Panc1 (cell line): ENCODE measurements at regions not wholly inside any gene's neighbourhood (a gene's known extent, or its start where the extent isn't known, plus 50 kb on each side); places are given as distances from the start of the nearest gene placed in this dataset.

Experiments used
- ATAC-seq: fragments of 200-7000 bp; cut with Tn5 transposase; 2 replicates; pipeline ENCODE4 v1.9.1; 2020; ENCODE audit warnings: mild to moderate bottlenecking, moderate library complexity
- BruUV-seq: library from RNA; stranded (reverse); fragments of 400-500 nt; replicated peaks from 2 replicates; lab custom pipeline; 2021; lab: Mats Ljungman, UMichigan
- CTCF ChIA-PET: fragments of 300-600 bp; sonication (Branson Sonifier 250); formaldehyde crosslinking; loops from one replicate; lab custom pipeline; 2022; ENCODE audit warnings: antibody characterized with exemption; lab: Charles Lee
- POLR2A ChIA-PET: fragments of 300-600 bp; sonication (Branson Sonifier 250); formaldehyde crosslinking; loops from one replicate; lab custom pipeline; 2022; ENCODE audit warnings: antibody characterized with exemption; lab: Charles Lee
- DNase-seq: peaks from one replicate; pipeline ENCODE4 v3.0.0-alpha.2; 2010; ENCODE audit warnings: low read depth, low spot score
- H3K27ac ChIP-seq: 2 replicates; pipeline ENCODE4 v1.5.1; 2011; ENCODE audit warnings: mild to moderate bottlenecking, low read length, inconsistent platforms
- H3K27me3 ChIP-seq: fragments of 200-500 bp; sonication (Bioruptor generic); 2 replicates; pipeline ENCODE4 v1.6.0; 2014; ENCODE audit warnings: low read length, inconsistent platforms; ENCODE audit not compliant: control insufficient read depth, insufficient read depth
- H3K36me3 ChIP-seq: fragments of 200-500 bp; sonication (Bioruptor generic); 2 replicates; pipeline ENCODE4 v1.5.1; 2014; ENCODE audit warnings: inconsistent platforms, mild to moderate bottlenecking, low read length, moderate library complexity; ENCODE audit not compliant: control insufficient read depth, insufficient read depth
- H3K4me1 ChIP-seq: 2 replicates; pipeline ENCODE4 v1.5.1; 2011; ENCODE audit warnings: inconsistent platforms, mild to moderate bottlenecking, low read length, moderate library complexity; ENCODE audit not compliant: control insufficient read depth, insufficient read depth
- H3K4me3 ChIP-seq, 2 experiments: 2 replicates each; pipeline ENCODE4 v1.5.1; 2011 to 2012; ENCODE audit warnings: low read depth in 2 of 2, low read length in 2 of 2, mild to moderate bottlenecking in 2 of 2, inconsistent platforms in 1 of 2, moderate library complexity in 1 of 2
- H3K9me3 ChIP-seq: fragments of 200-500 bp; sonication (Bioruptor generic); 2 replicates; pipeline ENCODE4 v1.5.1; 2014; ENCODE audit warnings: low read depth, mild to moderate bottlenecking, inconsistent platforms, low read length, moderate library complexity; ENCODE audit not compliant: control insufficient read depth, insufficient read depth
- CTCF ChIP-seq: fragments of 450-650 bp; IDR thresholded peaks from 2 replicates; pipeline ENCODE4 v1.5.1; 2017; ENCODE audit warnings: mild to moderate bottlenecking
- POLR2AphosphoS5 ChIP-seq: IDR thresholded peaks from 2 replicates; pipeline ENCODE4 v1.6.1; 2012; ENCODE audit warnings: mild to moderate bottlenecking, low read depth, low read length, moderate library complexity
- REST ChIP-seq, 2 experiments: IDR thresholded peaks; 2 replicates each; pipeline ENCODE4 v1.6.1; 2011 to 2012; ENCODE audit warnings: low read depth in 2 of 2, control low read depth in 1 of 2, low read length in 1 of 2, mild to moderate bottlenecking in 1 of 2, moderate library complexity in 1 of 2; ENCODE audit not compliant: insufficient read depth in 1 of 2
- SIN3A ChIP-seq: IDR thresholded peaks from 2 replicates; pipeline ENCODE4 v1.6.1; 2012; ENCODE audit warnings: low read depth, mild to moderate bottlenecking, low read length, moderate library complexity, borderline replicate concordance; ENCODE audit not compliant: insufficient read depth
- TCF7L2 ChIP-seq: IDR thresholded peaks from 2 replicates; pipeline ENCODE4 v1.6.1; 2011; ENCODE audit warnings: mild to moderate bottlenecking, low read depth, low read length, inconsistent platforms
- in situ Hi-C: cut with HindIII; loops from 2 replicates; pipeline ENCODE4 v1.10.0; 2016; ENCODE audit warnings: low sequenced_read_pairs, low pct_unique_long_range_greater_than_20kb
- intact Hi-C: fragments of 100-400 bp; cut with micrococcal nuclease; formaldehyde crosslinking; loops from one replicate; pipeline ENCODE4 v1.10.0; 2022; ENCODE audit not compliant: unreplicated experiment

GRCh38 chr13:84940798-84941197 lies 858.4 kb downstream of the SLITRK6 start:
- intact Hi-C loops (no loop called here), in situ Hi-C loops (no loop called here)
- H3K36me3 ChIP-seq: no peaks in the 10 kb centered on the region
- no TSS peak for BruUV-seq
- CTCF ChIA-PET: no interaction called here
- H3K27me3 ChIP-seq: no peaks in the 10 kb centered on the region
- ATAC-seq (no peak), DNase-seq (no peak)
- no peak overlapping the region for H3K4me3 ChIP-seq
- POLR2A ChIA-PET: no interaction called here
- no peak overlapping the region for H3K27ac ChIP-seq
- no peak for TF ChIP-seq CTCF
- TF ChIP-seq POLR2AphosphoS5: no peak
- no peak for TF ChIP-seq REST (IDR thresholded peaks at IDR 0.05; ENCODE audit: insufficient read depth in 1 of 2, low read depth in 2 of 2, low read length in 1 of 2)
- TF ChIP-seq SIN3A: no peak
- no peak for TF ChIP-seq TCF7L2
- no peaks in the 10 kb centered on the region for H3K4me1 ChIP-seq
- no peaks in the 10 kb centered on the region for H3K9me3 ChIP-seq

- no TSS peak for BruUV-seq
- CTCF ChIA-PET: no interaction called here
- ATAC-seq: no peak
- Histone ChIP-seq H3K4me1 (no peaks in the 10 kb centered on the region), H3K9me3 (no peaks in the 10 kb centered on the region), H3K36me3 (no peaks in the 10 kb centered on the region), H3K4me3 (no peak overlapping the region), H3K27ac (no peak overlapping the region), H3K27me3 (no peaks in the 10 kb centered on the region)
- DNase-seq: no peak
- POLR2A ChIA-PET: no interaction called here
- TF ChIP-seq SIN3A (no peak), POLR2AphosphoS5 (no peak), CTCF (no peak), REST (IDR thresholded peaks at IDR 0.05; ENCODE audit: insufficient read depth in 1 of 2, low read depth in 2 of 2, low read length in 1 of 2) (no peak), TCF7L2 (no peak)
- intact Hi-C loops (no loop called here), in situ Hi-C loops (no loop called here)
Measured at GRCh38 chr13:84940167-84940566, 859.1 kb downstream of the SLITRK6 start.
